Fibroblast of mammary gland (primary cell): ENCODE measurements at regions not wholly inside any gene's neighbourhood (a gene's known extent, or its start where the extent isn't known, plus 50 kb on each side); places are given as distances from the start of the nearest gene placed in this dataset.

Experiments used
- DNase-seq: peaks from one replicate; pipeline ENCODE4 v3.0.0-alpha.2; 2010; ENCODE audit warnings: low read depth
- H3K4me3 ChIP-seq: 2 replicates; pipeline ENCODE4 v1.5.1; 2011; ENCODE audit warnings: low read depth, mild to moderate bottlenecking, low read length, moderate library complexity; ENCODE audit not compliant: control insufficient read depth
- CTCF ChIP-seq: conservative IDR thresholded peaks from 2 replicates; pipeline ENCODE4 v1.5.1; 2011; ENCODE audit warnings: low read depth, low read length, inconsistent platforms; ENCODE audit not compliant: control insufficient read depth, insufficient read depth

GRCh38 chr13:76797361-76797760 lies 88.8 kb downstream of the KCTD12 start:
- no peak for TF ChIP-seq CTCF
- DNase-seq = no peak
- no peak overlapping the region for H3K4me3 ChIP-seq

DNA sequence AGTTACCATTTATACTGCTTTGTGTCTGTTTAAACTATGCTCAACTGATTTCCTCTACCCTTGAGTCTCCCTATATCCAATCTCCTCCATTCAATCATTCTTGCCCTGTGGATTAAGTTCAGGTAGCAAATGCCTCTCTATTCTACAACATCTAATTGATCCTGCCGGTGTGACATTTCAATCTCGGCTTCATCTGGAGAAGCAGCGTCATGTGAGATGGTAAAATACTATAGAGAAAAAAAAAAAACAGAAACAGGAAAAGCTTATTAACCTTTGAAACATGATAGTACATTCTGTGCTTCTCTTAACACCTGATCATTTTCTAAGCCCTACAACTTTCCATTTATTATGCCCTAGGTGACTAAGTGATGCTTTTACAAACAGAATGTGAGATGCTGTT lies 89.4 kb downstream of the KCTD12 start:
- TF ChIP-seq CTCF = no peak
- no peak overlapping the region for H3K4me3 ChIP-seq
- DNase-seq = no peak

- DNase-seq = no peak
- no peak for TF ChIP-seq CTCF
- no peak overlapping the region for H3K4me3 ChIP-seq
Observed at GRCh38 chr13:76795701-76796695, 90.2 kb downstream of the KCTD12 start.

- DNase-seq = peak; percentile 81
- no peak overlapping the region for H3K4me3 ChIP-seq
- peak; percentile 22 for TF ChIP-seq CTCF
Observed at GRCh38 chr13:76792731-76793347, 93.4 kb downstream of the KCTD12 start.

GRCh38 chr13:76790980-76791819 lies 95.0 kb downstream of the KCTD12 start:
- no peak for TF ChIP-seq CTCF
- DNase-seq = peak; percentile 27
- H3K4me3 ChIP-seq = no peak overlapping the region

DNA sequence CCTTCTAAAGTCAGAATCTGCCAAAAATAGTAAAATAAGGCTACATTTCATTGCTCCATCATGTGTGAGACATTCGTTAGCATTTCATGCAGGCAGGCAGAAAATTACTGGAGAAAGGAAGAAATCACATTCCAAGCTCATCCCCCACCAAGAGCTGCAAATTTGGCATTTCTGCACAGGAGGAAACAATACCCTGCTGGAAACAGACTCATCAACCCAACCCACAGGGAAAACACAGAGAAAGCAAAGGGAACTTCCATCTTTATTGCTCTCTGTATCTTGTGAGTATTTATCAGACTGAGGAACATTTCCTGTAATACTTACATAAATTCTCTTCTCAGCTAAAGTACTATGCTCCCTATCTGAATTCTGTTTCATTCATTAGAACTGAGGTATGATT lies 95.7 kb downstream of the KCTD12 start:
- TF ChIP-seq CTCF = no peak
- DNase-seq = no peak
- no peak overlapping the region for H3K4me3 ChIP-seq
